Right forelimb (tissue), 1 donor: ENCODE measurements at regions not wholly inside any gene's neighbourhood (a gene's known extent, or its start where the extent isn't known, plus 50 kb on each side); places are given as distances from the start of the nearest gene placed in this dataset.
"Not testable (repeated sequence)": the region's sequence is repeated elsewhere in the genome, so short reads cannot be mapped to it uniquely, and the experiment has no call there.

ENCODE experiments used
- DNase-seq: peaks from one replicate; pipeline ENCODE4 v3.0.0-alpha.2; 2018

- DNase-seq = no peak
These were observed 380.8 kb downstream of the KCNRG start for GRCh38 chr13:50396001-50396400.

- not testable (repeated sequence) for DNase-seq
These were observed 381.4 kb downstream of the KCNRG start for GRCh38 chr13:50396618-50397017.

GRCh38 chr13:50400035-50400726 is 384.9 kb downstream of the KCNRG start:
- DNase-seq = no peak

- no peak for DNase-seq
These were observed 385.8 kb downstream of the KCNRG start for GRCh38 chr13:50401049-50401505.

- no peak for DNase-seq
These were observed 386.6 kb downstream of the KCNRG start for GRCh38 chr13:50401721-50402465.

GRCh38 chr13:50403311-50403710 is 388.1 kb downstream of the KCNRG start:
- DNase-seq = no peak

- no peak for DNase-seq
These were observed 388.9 kb downstream of the KCNRG start for GRCh38 chr13:50404116-50404515.

GRCh38 chr13:50404769-50405168 is 389.5 kb downstream of the KCNRG start:
- DNase-seq = no peak

GRCh38 chr13:50406831-50407230 is 391.6 kb downstream of the KCNRG start:
- no peak for DNase-seq

GRCh38 chr13:50408068-50408467 is 392.8 kb downstream of the KCNRG start:
- DNase-seq = no peak

GRCh38 chr13:50409220-50409619 is 394.0 kb downstream of the KCNRG start:
- no peak for DNase-seq

- no peak for DNase-seq
These were observed 395.9 kb downstream of the KCNRG start for GRCh38 chr13:50410921-50411746.

GRCh38 chr13:50412046-50412617 is 396.9 kb downstream of the KCNRG start:
- DNase-seq = no peak

GRCh38 chr13:50414640-50415039 is 399.4 kb downstream of the KCNRG start:
- no peak for DNase-seq

GRCh38 chr13:50415428-50415827 is 400.2 kb downstream of the KCNRG start:
- no peak for DNase-seq

GRCh38 chr13:50417597-50417996 is 402.4 kb downstream of the KCNRG start:
- no peak for DNase-seq

GRCh38 chr13:50419331-50419865 is 404.2 kb downstream of the KCNRG start:
- DNase-seq = no peak

- no peak for DNase-seq
These were observed 404.7 kb downstream of the KCNRG start for GRCh38 chr13:50419896-50420295.

- no peak for DNase-seq
These were observed 405.7 kb downstream of the KCNRG start for GRCh38 chr13:50420718-50421472.

- no peak for DNase-seq
These were observed 406.4 kb downstream of the KCNRG start for GRCh38 chr13:50421473-50422130.
